A549 (cell line): ENCODE measurements at regions not wholly inside any gene's neighbourhood (a gene's known extent, or its start where the extent isn't known, plus 50 kb on each side); places are given as distances from the start of the nearest gene placed in this dataset.

Experiments
- ATAC-seq, 2 experiments: fragments of 200-7000 bp in 1 of 2; fragments of >200 bp in 1 of 2; cut with Nextera tagmentation in 1 of 2; cut with Tn5 transposase in 1 of 2; 3 replicates each; pipeline versions ENCODE4 v1.8.0 to v1.9.1; 2018 to 2020; ENCODE audit warnings: mild to moderate bottlenecking in 1 of 2, moderate library complexity in 1 of 2
- CTCF ChIA-PET: fragments of 300-600 bp; sonication (Branson Sonifier 250); formaldehyde crosslinking; extraction: SDS; loops from one replicate; lab custom pipeline; 2021; ENCODE audit warnings: antibody characterized with exemption, inconsistent platforms; lab: Yijun Ruan, JAX
- POLR2A ChIA-PET: fragments of 350-600 bp; formaldehyde crosslinking; extraction: SDS; loops from one replicate; lab custom pipeline; 2021; ENCODE audit warnings: antibody characterized with exemption, inconsistent platforms; lab: Yijun Ruan, JAX
- DNase-seq, 2 experiments: peaks; one replicate each; pipeline versions ENCODE4 v3.0.0 to v3.0.0-alpha.2; 2011 to 2016; ENCODE audit warnings: low read depth in 1 of 2, low spot score in 1 of 2
- FAIRE-seq: peaks from 2 replicates; lab custom pipeline; 2011; peaks lifted over from hg19 to GRCh38; lab: Jason Lieb, UNC
- H3K27ac ChIP-seq, 2 experiments: fragments of >200 bp; sonication (Bioruptor Twin); formaldehyde crosslinking; 3 replicates each; pipeline ENCODE4 v1.5.1; 2016 to 2017
- H3K4me1 ChIP-seq: fragments of >200 bp; sonication (Bioruptor Twin); formaldehyde crosslinking; 3 replicates; pipeline ENCODE4 v1.6.1; 2016
- H3K4me2 ChIP-seq: fragments of >200 bp; sonication (Bioruptor Twin); formaldehyde crosslinking; 3 replicates; pipeline ENCODE4 v1.6.1; 2016
- H3K4me3 ChIP-seq: fragments of >200 bp; sonication (Bioruptor Twin); formaldehyde crosslinking; 3 replicates; pipeline ENCODE4 v1.5.1; 2016
- H3K9me3 ChIP-seq: fragments of >200 bp; sonication (Bioruptor Twin); formaldehyde crosslinking; 3 replicates; pipeline ENCODE4 v1.6.1; 2016
- BHLHE40 ChIP-seq: IDR thresholded peaks from 2 replicates; pipeline ENCODE4 v1.6.1; 2012; ENCODE audit warnings: low read depth, low read length, inconsistent platforms
- CHD2 ChIP-seq: fragments of 150-350 bp; IDR thresholded peaks from 2 replicates; pipeline ENCODE4 v1.6.1; 2014; ENCODE audit warnings: low read length; ENCODE audit not compliant: partially characterized antibody
- CHD4 ChIP-seq: fragments of 200-600 bp; sonication (generic); IDR thresholded peaks from 2 replicates; pipeline ENCODE4 v1.6.1; 2016; ENCODE audit warnings: antibody characterized with exemption, mild to moderate bottlenecking, borderline replicate concordance
- EHF ChIP-seq: fragments of 250-450 bp; sonication (Bioruptor Pico); IDR thresholded peaks from 2 replicates; pipeline ENCODE4 v1.5.0; 2020; ENCODE audit warnings: mild to moderate bottlenecking
- ESRRA ChIP-seq: fragments of 150-350 bp; IDR thresholded peaks from 2 replicates; pipeline ENCODE4 v1.6.1; 2014; ENCODE audit warnings: mild to moderate bottlenecking, low read length, borderline replicate concordance
- HES2 ChIP-seq: fragments of >200 bp; sonication (Bioruptor Twin); formaldehyde crosslinking; IDR thresholded peaks from 2 replicates; pipeline ENCODE4 v1.6.1; 2016
- HMGXB4 ChIP-seq: fragments of 250-450 bp; sonication (Bioruptor Pico); IDR thresholded peaks from 2 replicates; pipeline ENCODE4 v1.5.0; 2021; ENCODE audit warnings: mild to moderate bottlenecking, moderate library complexity, borderline replicate concordance
- JUNB ChIP-seq: fragments of >200 bp; sonication (Bioruptor Twin); formaldehyde crosslinking; IDR thresholded peaks from 2 replicates; pipeline ENCODE4 v1.6.1; 2016
- KDM1A ChIP-seq: fragments of 200-600 bp; sonication (generic); IDR thresholded peaks from 2 replicates; pipeline ENCODE4 v1.6.1; 2016; ENCODE audit warnings: low read depth, mild to moderate bottlenecking
- KDM5A ChIP-seq: fragments of 200-600 bp; sonication (generic); IDR thresholded peaks from 2 replicates; pipeline ENCODE4 v1.6.1; 2016; ENCODE audit warnings: antibody characterized with exemption, mild to moderate bottlenecking
- NFE2L2 ChIP-seq: fragments of 150-350 bp; conservative IDR thresholded peaks from 2 replicates; pipeline ENCODE4 v1.6.1; 2014; ENCODE audit warnings: low read length
- POLR2A ChIP-seq: IDR thresholded peaks from 2 replicates; pipeline ENCODE4 v1.6.1; 2012; ENCODE audit warnings: mild to moderate bottlenecking, low read length
- RAD21 ChIP-seq, 2 experiments: fragments of >200 bp in 1 of 2; sonication (Bioruptor Twin) in 1 of 2; formaldehyde crosslinking in 1 of 2; IDR thresholded peaks in 1 of 2; conservative IDR thresholded peaks in 1 of 2; 2 replicates in 1 of 2; 3 replicates in 1 of 2; pipeline ENCODE4 v1.6.1; 2012 to 2018; ENCODE audit warnings: inconsistent platforms in 1 of 2
- RARB ChIP-seq: fragments of 250-450 bp; sonication (Bioruptor Pico); IDR thresholded peaks from 2 replicates; pipeline ENCODE4 v1.8.0; 2021; ENCODE audit warnings: mild to moderate bottlenecking, moderate library complexity
- RCOR1 ChIP-seq: fragments of 150-350 bp; IDR thresholded peaks from 2 replicates; pipeline ENCODE4 v1.6.1; 2014; ENCODE audit warnings: antibody characterized with exemption, low read length, low read depth
- RFX5 ChIP-seq: fragments of 450-650 bp; IDR thresholded peaks from 2 replicates; pipeline ENCODE4 v1.7.1; 2014; ENCODE audit warnings: antibody characterized with exemption, mild to moderate bottlenecking, moderate library complexity
- RNF2 ChIP-seq: fragments of 200-600 bp; sonication (generic); IDR thresholded peaks from 2 replicates; pipeline ENCODE4 v1.6.1; 2016; ENCODE audit warnings: low read depth, mild to moderate bottlenecking, antibody characterized with exemption, moderate library complexity, borderline replicate concordance
- SREBF2 ChIP-seq: fragments of 450-650 bp; IDR thresholded peaks from 2 replicates; pipeline ENCODE4 v1.6.1; 2014; ENCODE audit warnings: mild to moderate bottlenecking, moderate library complexity
- ZC3H11A ChIP-seq: fragments of 450-650 bp; IDR thresholded peaks from 2 replicates; pipeline ENCODE4 v1.6.1; 2014; ENCODE audit warnings: antibody characterized with exemption, mild to moderate bottlenecking
- ZSCAN20 ChIP-seq: fragments of 250-450 bp; sonication (Bioruptor Pico); IDR thresholded peaks from 2 replicates; pipeline ENCODE4 v1.8.0; 2022; ENCODE audit warnings: mild to moderate bottlenecking, moderate library complexity
- WGBS: methylation state at CpG from one replicate; pipeline ENCODE4 v1.1.6; 2017; ENCODE audit errors: missing lambda C conversion rate; 5-methylcytosine and 5-hydroxymethylcytosine counted together
- TF ChIP-seq, protein P1 (sequence below): fragments of >200 bp; sonication (Bioruptor Twin); formaldehyde crosslinking; IDR thresholded peaks from 3 replicates; pipeline ENCODE4 v1.5.1; 2016
- TF ChIP-seq, protein P2 (sequence below): IDR thresholded peaks from 2 replicates; pipeline ENCODE4 v1.6.1; 2012
- TF ChIP-seq, protein P3 (sequence below): fragments of 250-450 bp; sonication (Bioruptor Pico); IDR thresholded peaks from 2 replicates; pipeline ENCODE4 v1.5.0; 2020; ENCODE audit warnings: low read depth, mild to moderate bottlenecking, moderate library complexity
- TF ChIP-seq, protein P4 (sequence below): IDR thresholded peaks from 2 replicates; pipeline ENCODE4 v1.6.1; 2012

DNA sequence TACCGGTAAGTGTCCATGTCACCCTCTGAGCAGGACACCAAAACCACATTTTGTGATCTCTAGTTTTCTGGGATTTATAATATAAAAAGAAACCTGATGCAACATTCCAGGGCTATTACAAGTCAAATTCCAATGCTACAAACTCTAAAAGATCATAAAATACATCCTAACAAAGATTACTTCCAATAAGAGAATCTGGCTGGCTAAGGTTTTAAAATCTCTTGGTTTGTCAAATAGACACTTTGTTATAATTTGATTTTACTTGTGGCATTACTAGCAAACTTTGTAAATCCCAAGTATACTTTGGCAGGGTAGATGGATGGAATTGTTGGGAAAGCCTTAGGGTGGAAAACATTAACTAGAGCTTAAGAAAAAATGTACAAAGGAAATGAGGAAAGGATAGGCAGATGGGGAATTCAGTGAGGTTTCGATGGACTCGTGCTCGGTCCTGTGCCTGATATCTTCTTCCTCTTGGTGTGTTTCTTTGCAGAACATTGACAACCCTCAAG lies 74.0 kb upstream of the POMP start:
- POLR2A ChIA-PET: no interaction called here

GRCh38 chr13:28583651-28584091 lies 75.3 kb upstream of the POMP start:
- DNase-seq (no peak), ATAC-seq (no peak)
- no peak overlapping the region for H3K4me2 ChIP-seq
- 58% methylated on average over 16 of the region's 19 CpGs for WGBS
- no peaks in the 10 kb centered on the region for H3K9me3 ChIP-seq
- no peaks in the 10 kb centered on the region for H3K4me1 ChIP-seq
- TF ChIP-seq, protein P1, sequence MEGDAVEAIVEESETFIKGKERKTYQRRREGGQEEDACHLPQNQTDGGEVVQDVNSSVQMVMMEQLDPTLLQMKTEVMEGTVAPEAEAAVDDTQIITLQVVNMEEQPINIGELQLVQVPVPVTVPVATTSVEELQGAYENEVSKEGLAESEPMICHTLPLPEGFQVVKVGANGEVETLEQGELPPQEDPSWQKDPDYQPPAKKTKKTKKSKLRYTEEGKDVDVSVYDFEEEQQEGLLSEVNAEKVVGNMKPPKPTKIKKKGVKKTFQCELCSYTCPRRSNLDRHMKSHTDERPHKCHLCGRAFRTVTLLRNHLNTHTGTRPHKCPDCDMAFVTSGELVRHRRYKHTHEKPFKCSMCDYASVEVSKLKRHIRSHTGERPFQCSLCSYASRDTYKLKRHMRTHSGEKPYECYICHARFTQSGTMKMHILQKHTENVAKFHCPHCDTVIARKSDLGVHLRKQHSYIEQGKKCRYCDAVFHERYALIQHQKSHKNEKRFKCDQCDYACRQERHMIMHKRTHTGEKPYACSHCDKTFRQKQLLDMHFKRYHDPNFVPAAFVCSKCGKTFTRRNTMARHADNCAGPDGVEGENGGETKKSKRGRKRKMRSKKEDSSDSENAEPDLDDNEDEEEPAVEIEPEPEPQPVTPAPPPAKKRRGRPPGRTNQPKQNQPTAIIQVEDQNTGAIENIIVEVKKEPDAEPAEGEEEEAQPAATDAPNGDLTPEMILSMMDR: no peak
- TF ChIP-seq CHD2 (no peak), RNF2 (no peak)
- TF ChIP-seq, all 56 proteins: peak for 0
- H3K4me3 ChIP-seq: no peak overlapping the region
- FAIRE-seq: no peak
- H3K27ac ChIP-seq: no peak overlapping the region
- ChIA-PET CTCF (interaction anchor here (1.2 kb wide), 1 partner anchor 58 kb away, joined by 3 read pairs; no protein-coding TSS in a partner anchor), POLR2A (no interaction called here)

More for the DNA sequence above, 74.0 kb upstream of the POMP start:
- 62% methylated on average over 4 of the region's 4 CpGs for WGBS
- Histone ChIP-seq H3K9me3 (no peaks in the 10 kb centered on the region), H3K4me1 (no peaks in the 10 kb centered on the region), H3K4me3 (no peak overlapping the region), H3K27ac (no peak overlapping the region), H3K4me2 (no peak overlapping the region)
- CTCF ChIA-PET: interaction anchor here (0.6 kb wide), 1 partner anchor 13 kb away, joined by 3 read pairs; no protein-coding TSS in a partner anchor
- no peak for DNase-seq
- ATAC-seq: no peak
- no peak for TF ChIP-seq HMGXB4 (CRISPR knock-in tag)
- TF ChIP-seq POLR2A: no peak
- TF ChIP-seq RAD21 (conservative IDR thresholded peaks at IDR 0.05 in 1 of 2, IDR thresholded peaks at IDR 0.05 in 1 of 2): no peak
- no peak for TF ChIP-seq EHF
- no peak for TF ChIP-seq JUNB
- TF ChIP-seq HES2: no peak
- no peak for TF ChIP-seq KDM1A
- no peak for FAIRE-seq

GRCh38 chr13:28582892-28583240 lies 76.1 kb upstream of the POMP start:
- Histone ChIP-seq H3K9me3 (no peaks in the 10 kb centered on the region), H3K4me1 (no peaks in the 10 kb centered on the region), H3K27ac (no peak overlapping the region), H3K4me3 (no peak overlapping the region), H3K4me2 (no peak overlapping the region)
- 59% methylated on average over 8 of the region's 8 CpGs for WGBS
- FAIRE-seq (no peak), DNase-seq (no peak), ATAC-seq (no peak)
- ChIA-PET POLR2A (no interaction called here), CTCF (interaction anchor here (1.2 kb wide), 1 partner anchor 59 kb away, joined by 3 read pairs; no protein-coding TSS in a partner anchor)
- TF ChIP-seq ZC3H11A (no peak), ESRRA (no peak), BHLHE40 (no peak), RFX5 (no peak), ZSCAN20 (CRISPR knock-in tag) (no peak), KDM5A (no peak), RARB (CRISPR knock-in tag) (no peak), NFE2L2 (no peak), CHD4 (no peak), SREBF2 (no peak), RNF2 (no peak), RCOR1 (no peak)
- TF ChIP-seq, protein P2, sequence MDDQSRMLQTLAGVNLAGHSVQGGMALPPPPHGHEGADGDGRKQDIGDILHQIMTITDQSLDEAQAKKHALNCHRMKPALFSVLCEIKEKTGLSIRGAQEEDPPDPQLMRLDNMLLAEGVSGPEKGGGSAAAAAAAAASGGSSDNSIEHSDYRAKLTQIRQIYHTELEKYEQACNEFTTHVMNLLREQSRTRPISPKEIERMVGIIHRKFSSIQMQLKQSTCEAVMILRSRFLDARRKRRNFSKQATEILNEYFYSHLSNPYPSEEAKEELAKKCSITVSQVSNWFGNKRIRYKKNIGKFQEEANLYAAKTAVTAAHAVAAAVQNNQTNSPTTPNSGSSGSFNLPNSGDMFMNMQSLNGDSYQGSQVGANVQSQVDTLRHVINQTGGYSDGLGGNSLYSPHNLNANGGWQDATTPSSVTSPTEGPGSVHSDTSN: no peak
- TF ChIP-seq, protein P3, sequence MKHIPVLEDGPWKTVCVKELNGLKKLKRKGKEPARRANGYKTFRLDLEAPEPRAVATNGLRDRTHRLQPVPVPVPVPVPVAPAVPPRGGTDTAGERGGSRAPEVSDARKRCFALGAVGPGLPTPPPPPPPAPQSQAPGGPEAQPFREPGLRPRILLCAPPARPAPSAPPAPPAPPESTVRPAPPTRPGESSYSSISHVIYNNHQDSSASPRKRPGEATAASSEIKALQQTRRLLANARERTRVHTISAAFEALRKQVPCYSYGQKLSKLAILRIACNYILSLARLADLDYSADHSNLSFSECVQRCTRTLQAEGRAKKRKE (CRISPR knock-in tag): no peak
- TF ChIP-seq, protein P4, sequence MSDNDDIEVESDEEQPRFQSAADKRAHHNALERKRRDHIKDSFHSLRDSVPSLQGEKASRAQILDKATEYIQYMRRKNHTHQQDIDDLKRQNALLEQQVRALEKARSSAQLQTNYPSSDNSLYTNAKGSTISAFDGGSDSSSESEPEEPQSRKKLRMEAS: no peak
